ENCODE measurements at regions not wholly inside any gene's neighbourhood (a gene's known extent, or its start where the extent isn't known, plus 50 kb on each side); places are given as distances from the start of the nearest gene placed in this dataset.

- TF ChIP-seq CTCF (IDR thresholded peaks at IDR 0.05), result no peak
- no peak for TF ChIP-seq ZFX (IDR thresholded peaks at IDR 0.05; ENCODE audit: borderline replicate concordance)
These were observed 1248.4 kb downstream of the BRD1 start for GRCh38 chr22:48579043-48579927.
